Glutamatergic neuron (in vitro differentiated cells): ENCODE measurements at regions not wholly inside any gene's neighbourhood (a gene's known extent, or its start where the extent isn't known, plus 50 kb on each side); places are given as distances from the start of the nearest gene placed in this dataset.

Experiments
- DNase-seq: peaks from one replicate; pipeline ENCODE4 v3.0.0; 2022
- H3K27ac Mint-ChIP-seq: one replicate; pipeline ENCODE4 v1.8.0; 2020; ENCODE audit warnings: mild to moderate bottlenecking, mixed read lengths, inconsistent platforms; ENCODE audit not compliant: unreplicated experiment
- H3K27me3 Mint-ChIP-seq: one replicate; pipeline ENCODE4 v1.8.0; 2020; ENCODE audit warnings: mild to moderate bottlenecking, moderate library complexity, mixed read lengths, inconsistent platforms; ENCODE audit not compliant: unreplicated experiment
- H3K36me3 Mint-ChIP-seq: one replicate; pipeline ENCODE4 v1.8.0; 2020; ENCODE audit warnings: mild to moderate bottlenecking, mixed read lengths, inconsistent platforms; ENCODE audit not compliant: unreplicated experiment
- H3K4me1 Mint-ChIP-seq: one replicate; pipeline ENCODE4 v1.8.0; 2020; ENCODE audit warnings: mild to moderate bottlenecking, low read depth, mixed read lengths, inconsistent platforms; ENCODE audit not compliant: unreplicated experiment
- H3K4me3 Mint-ChIP-seq: one replicate; pipeline ENCODE4 v1.8.0; 2020; ENCODE audit warnings: mild to moderate bottlenecking, mixed read lengths, inconsistent platforms; ENCODE audit not compliant: unreplicated experiment
- H3K9me3 Mint-ChIP-seq: one replicate; pipeline ENCODE4 v1.8.0; 2020; ENCODE audit warnings: mild to moderate bottlenecking, moderate library complexity, mixed read lengths, inconsistent platforms; ENCODE audit not compliant: unreplicated experiment
- TF ChIP-seq, protein P1 (sequence below): fragments of 200-600 bp; sonication (generic); IDR thresholded peaks from one replicate; pipeline ENCODE4 v1.5.0; 2021; ENCODE audit not compliant: partially characterized antibody, unreplicated experiment

DNA sequence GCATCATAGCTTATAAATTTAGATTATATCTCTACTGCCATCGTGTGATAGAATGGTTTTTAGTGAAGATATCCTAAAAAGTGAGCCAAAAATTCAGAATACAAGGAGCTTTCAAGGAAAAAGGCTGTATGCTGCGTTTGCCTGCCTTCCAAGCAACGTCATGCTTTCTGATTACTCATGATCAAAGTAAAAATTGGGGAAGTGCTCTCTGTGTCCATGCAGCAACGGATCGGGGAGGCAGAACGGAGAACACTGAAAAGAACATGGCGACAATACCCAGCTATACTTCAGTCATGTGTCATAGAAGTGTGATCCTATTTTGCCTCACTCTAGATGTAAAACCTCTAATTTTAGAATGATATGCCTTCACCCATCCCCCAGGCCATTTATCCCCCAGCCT lies 185.7 kb downstream of the SUCLG1 start:
- peaks cover 3% of the 10 kb centered on the region for H3K27me3 Mint-ChIP-seq
- H3K27ac Mint-ChIP-seq: no peak overlapping the region
- no peak overlapping the region for H3K4me3 Mint-ChIP-seq
- DNase-seq: no peak
- no peaks in the 10 kb centered on the region for H3K9me3 Mint-ChIP-seq
- H3K4me1 Mint-ChIP-seq: no peaks in the 10 kb centered on the region
- TF ChIP-seq, protein P1, sequence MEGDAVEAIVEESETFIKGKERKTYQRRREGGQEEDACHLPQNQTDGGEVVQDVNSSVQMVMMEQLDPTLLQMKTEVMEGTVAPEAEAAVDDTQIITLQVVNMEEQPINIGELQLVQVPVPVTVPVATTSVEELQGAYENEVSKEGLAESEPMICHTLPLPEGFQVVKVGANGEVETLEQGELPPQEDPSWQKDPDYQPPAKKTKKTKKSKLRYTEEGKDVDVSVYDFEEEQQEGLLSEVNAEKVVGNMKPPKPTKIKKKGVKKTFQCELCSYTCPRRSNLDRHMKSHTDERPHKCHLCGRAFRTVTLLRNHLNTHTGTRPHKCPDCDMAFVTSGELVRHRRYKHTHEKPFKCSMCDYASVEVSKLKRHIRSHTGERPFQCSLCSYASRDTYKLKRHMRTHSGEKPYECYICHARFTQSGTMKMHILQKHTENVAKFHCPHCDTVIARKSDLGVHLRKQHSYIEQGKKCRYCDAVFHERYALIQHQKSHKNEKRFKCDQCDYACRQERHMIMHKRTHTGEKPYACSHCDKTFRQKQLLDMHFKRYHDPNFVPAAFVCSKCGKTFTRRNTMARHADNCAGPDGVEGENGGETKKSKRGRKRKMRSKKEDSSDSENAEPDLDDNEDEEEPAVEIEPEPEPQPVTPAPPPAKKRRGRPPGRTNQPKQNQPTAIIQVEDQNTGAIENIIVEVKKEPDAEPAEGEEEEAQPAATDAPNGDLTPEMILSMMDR: no peak
- no peaks in the 10 kb centered on the region for H3K36me3 Mint-ChIP-seq

DNA sequence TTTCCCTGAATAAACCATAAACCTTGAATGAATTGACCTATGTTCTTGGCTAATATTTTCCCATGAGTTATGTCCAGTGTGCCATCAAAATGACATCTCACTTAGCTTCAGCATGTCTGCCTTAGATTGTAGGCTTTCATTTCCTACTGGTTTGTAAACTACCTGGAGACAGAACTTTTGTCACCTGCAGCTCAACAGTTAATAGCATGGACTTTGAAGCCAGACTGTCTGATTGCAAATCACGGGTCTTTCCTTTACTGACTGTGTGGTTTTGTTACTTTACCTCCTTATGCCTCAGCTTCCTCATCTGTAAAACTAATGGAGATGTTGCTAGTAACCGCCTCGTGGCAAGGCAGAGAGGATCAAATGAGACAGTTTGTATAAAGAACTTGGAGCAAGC lies 187.1 kb downstream of the SUCLG1 start:
- H3K27me3 Mint-ChIP-seq: peaks cover 3% of the 10 kb centered on the region
- TF ChIP-seq, protein P1: no peak
- DNase-seq: no peak
- H3K4me1 Mint-ChIP-seq: no peaks in the 10 kb centered on the region
- H3K36me3 Mint-ChIP-seq: no peaks in the 10 kb centered on the region
- no peak overlapping the region for H3K27ac Mint-ChIP-seq
- H3K9me3 Mint-ChIP-seq: no peaks in the 10 kb centered on the region
- H3K4me3 Mint-ChIP-seq: no peak overlapping the region

DNA sequence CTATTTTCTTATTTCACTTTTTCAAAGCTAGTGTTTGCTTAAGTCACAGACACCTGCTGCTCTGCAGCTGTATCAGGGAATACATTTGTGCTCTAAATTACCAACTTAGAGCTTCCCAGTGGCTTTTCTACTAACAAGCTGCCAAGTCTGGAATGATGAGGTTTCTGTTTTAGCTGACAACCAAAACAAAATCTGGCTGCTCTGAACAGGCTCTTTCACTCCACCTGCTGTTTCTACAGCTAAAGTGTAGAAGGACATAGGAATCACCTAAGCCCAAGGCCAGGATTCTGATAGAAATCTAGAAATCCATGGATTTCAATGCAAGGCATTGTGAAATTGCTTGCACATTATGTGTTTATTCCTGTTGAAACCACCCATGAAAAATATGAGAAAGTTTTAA lies 201.2 kb downstream of the SUCLG1 start:
- no peak overlapping the region for H3K27ac Mint-ChIP-seq
- no peak overlapping the region for H3K4me3 Mint-ChIP-seq
- DNase-seq: no peak
- H3K4me1 Mint-ChIP-seq: no peaks in the 10 kb centered on the region
- peaks cover 4% of the 10 kb centered on the region for H3K36me3 Mint-ChIP-seq
- peaks cover 2% of the 10 kb centered on the region for H3K27me3 Mint-ChIP-seq
- H3K9me3 Mint-ChIP-seq: peaks cover 2% of the 10 kb centered on the region
- TF ChIP-seq, protein P1: no peak

DNA sequence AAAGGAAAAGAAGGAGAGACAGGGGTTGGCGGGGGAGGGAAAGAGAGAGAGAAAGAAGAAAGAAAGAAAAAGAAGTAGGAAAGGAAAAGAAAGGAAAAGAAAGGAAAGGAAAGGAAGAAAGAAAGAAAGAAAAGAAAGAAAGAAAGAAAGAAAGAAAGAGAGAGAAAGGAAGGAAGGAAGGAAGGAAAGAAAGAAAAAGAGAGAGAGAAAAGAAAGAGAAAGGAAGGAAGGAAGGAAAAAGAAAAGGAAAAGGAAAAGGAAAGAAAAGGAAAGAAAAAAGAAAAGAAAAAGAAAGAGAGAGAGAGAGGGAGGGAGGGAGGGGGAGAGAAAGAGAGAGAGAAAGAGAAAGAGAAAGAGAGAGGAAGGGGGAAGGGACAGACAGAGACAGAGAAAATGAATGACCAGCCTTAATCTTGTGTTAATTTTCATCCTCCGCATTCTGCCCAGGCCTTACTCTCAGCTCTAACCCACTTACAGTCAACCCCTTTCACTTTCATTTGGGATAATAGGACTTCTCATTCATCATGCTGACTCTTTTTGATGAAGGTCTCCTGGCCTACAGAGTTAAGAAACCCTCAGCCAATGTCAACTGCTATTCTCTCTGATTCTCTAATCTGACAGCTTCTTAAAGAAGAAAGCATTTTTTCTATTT lies 207.3 kb downstream of the SUCLG1 start:
- no peak overlapping the region for H3K27ac Mint-ChIP-seq
- H3K36me3 Mint-ChIP-seq: no peaks in the 10 kb centered on the region
- DNase-seq: no peak
- TF ChIP-seq, protein P1: no peak
- no peaks in the 10 kb centered on the region for H3K4me1 Mint-ChIP-seq
- H3K9me3 Mint-ChIP-seq: peaks cover 4% of the 10 kb centered on the region
- H3K27me3 Mint-ChIP-seq: peaks cover 2% of the 10 kb centered on the region
- no peak overlapping the region for H3K4me3 Mint-ChIP-seq

DNA sequence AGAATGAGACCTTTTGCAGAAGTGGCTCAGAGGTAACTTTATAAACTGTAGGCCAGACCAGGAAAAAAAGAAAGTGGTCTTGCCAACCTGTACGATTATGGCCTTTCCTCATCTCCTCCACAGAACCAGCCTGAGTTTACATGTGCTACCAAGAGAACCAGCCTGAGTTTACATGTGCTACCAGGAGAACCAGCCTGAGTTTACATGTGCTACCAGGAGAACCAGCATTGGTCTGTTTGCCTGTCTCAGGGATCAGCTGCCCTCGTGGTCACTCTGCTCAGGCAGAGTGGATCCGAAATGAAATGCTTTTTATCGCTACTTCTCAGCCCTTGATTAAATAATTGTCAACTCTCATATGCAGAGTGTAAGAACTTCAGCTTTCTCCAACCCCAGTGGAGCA lies 209.9 kb downstream of the SUCLG1 start:
- Mint-ChIP-seq H3K27ac (no peak overlapping the region), H3K27me3 (no peaks in the 10 kb centered on the region), H3K9me3 (peaks cover 2% of the 10 kb centered on the region), H3K4me1 (no peaks in the 10 kb centered on the region), H3K4me3 (no peak overlapping the region), H3K36me3 (no peaks in the 10 kb centered on the region)
- DNase-seq: no peak
- TF ChIP-seq, protein P1: no peak
